ENCODE measurements at regions not wholly inside any gene's neighbourhood (a gene's known extent, or its start where the extent isn't known, plus 50 kb on each side); places are given as distances from the start of the nearest gene placed in this dataset.

DNA sequence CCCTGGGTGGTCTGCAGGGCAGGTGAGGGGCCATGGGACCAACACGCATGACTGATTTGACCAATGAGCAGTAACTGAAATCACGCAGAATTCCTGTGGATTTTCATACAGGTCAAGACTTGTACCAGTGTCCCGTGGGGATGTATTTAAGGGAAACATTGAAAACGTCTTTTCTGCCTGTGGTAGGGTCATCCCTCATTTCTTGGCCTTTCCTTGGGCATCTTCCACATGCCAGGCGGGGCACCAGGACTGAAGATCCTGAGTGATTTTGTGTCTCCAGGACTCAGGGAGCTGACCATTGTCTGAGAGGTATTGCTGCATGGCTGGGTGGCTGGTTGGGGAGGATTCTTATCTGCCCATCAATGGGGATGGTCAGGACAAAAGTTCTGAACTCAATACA, 289.0 kb downstream of the GLRX3 start:
- no peak for DNase-seq (ENCODE audit: low read depth in 4 of 4, low spot score in 2 of 4)

DNA sequence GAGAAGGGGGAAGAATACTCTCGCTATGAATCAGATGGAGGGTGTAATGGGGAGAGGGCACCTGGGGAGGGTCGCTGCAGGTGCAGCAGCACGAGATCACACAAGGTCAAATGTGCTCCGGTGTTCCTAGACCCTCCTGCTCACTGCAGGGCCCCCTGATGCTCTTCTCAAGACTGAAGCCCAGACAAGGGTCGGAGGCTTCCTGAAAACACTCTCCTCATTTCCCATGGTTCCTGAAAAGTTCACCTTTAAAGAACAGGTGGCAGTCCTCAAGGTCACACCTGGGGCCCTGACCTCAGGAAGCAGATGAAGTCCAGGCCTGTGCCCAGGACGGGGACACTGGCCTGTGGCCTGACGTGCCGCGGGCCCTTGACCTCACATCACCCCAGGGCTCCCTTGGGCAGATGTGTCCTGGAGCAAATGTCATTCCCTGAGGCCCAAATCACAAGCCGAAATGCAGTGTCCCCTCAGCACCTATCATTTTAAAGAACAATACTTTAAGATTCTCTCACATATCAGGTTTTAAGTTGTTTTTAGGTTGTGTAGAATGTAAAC, 289.8 kb downstream of the GLRX3 start:
- no peak for DNase-seq (ENCODE audit: low read depth in 4 of 4, low spot score in 2 of 4)

DNA sequence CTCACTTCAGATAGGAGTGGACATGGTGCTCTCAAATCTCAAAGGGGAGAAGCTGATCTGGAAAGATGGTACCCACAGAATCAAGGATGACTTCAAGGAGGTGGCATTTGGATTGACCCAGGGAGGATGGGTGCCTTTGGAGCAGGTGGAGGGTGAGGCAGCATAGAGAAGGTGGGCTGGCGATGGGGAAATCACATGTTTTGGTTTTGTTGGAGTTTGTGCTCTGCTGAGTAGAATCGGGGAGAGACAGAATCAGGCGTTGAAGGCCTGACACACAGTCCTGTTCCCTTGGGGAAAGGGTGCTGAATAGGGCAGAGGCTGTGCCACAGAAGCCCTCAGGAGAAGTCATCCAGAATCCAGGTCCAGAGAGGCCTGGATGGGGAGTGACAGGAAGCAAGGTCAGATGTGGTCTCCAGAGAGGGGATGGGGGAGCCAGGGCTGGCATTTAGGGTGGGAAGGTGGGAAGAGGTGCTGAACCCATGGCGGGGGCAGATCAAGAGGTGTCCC, 291.1 kb downstream of the GLRX3 start:
- no peak for DNase-seq (ENCODE audit: low read depth in 4 of 4, low spot score in 2 of 4)

DNA sequence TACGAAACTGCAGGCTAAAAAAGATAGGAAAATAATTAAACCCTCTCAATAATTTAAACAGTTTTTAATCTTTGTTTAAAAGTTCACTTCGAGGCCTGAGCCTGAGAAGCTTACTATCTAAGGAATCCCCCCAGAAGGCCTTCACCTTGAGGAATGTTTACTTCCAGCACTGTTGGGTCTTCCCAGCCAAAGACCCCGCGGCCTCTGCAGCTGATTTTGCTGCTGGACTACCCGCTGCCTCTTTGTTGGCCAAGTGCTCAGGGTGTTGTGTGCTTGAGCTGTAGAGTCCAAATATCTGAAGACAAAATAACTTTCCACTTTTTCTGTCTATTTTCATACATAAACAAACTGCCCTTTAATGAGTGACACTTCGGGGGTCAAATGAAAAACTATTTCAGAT, 292.7 kb downstream of the GLRX3 start:
- no peak for DNase-seq (ENCODE audit: low read depth in 4 of 4, low spot score in 2 of 4)

DNA sequence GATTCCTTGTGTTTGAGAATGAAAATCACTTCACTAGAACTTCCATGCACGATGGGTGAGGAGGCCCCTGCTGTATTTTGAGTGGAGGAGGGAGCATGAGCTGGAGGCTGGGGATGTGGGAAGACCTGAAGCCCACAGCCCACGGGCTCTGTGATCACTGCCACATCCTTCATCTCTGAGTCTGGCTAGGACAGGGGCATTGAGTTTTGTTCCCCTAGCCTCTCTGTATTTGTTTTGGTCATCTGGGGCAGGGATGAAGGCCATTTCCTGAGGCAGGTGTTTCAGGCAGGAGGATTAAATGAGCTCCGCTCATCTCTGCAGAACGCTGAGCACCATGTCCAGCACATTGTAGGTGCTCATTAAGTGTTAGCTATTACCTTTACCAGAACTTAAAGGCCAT, 293.6 kb downstream of the GLRX3 start:
- DNase-seq (ENCODE audit: low read depth in 4 of 4, low spot score in 2 of 4): no peak

DNA sequence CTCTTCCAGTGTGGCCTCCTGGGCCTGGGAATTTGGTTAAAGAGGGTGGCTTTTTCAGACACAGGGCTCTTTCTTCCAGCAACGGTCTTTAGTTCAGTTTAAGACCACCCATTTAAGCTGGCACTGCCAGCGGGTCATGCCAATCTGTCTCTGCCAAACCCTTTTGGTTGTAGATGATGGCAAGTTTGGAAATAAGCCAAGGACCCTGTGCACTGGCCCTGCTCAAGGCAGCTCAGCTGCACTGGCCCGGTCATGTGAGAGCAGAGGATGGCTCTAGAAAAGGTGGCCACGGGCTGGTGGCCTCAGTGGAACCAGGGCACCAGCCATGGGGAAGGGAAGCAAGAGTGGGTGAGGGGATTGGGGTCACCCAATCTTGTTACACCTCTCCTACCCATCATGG, 294.1 kb downstream of the GLRX3 start:
- DNase-seq (ENCODE audit: low read depth in 4 of 4, low spot score in 2 of 4): no peak

DNA sequence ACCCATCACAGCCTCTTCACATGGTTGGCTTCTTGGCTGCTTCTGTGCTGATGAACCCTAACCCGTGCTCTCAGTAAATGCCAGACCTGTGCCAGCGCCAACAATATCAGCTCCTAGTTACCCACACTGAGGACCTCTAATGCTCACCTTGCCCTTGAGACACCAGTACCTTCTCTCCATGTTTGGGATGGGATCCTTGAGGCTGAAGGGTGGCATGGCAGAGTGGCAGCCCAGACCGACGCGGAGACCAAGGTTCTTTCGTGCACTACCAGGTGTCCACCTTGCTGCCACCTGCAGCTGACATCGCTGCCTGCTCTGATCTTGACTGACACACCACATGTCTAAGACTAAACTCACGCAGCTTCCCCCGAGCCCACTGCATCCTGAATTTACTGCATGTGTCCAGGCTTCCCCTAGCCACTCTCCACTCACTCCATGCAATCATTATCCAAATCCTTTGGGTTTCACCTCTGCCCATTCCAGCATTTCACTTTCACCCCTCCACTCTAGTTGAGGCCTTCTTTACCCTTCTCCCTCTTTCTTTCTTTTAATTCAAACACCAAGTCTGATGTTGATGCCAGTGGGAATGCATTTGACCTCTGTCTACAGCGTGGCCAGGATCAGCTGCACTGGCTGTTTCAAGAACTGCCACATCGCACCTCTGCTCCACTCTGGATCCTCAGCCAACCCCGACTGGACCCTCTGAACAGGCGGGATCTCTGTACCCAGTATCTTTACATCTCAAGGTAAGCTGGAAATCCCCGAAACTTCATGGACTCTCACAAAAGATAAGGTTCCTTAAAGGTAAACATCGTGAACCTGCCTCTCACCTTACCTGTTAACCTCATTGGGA, 294.9 kb downstream of the GLRX3 start:
- DNase-seq (ENCODE audit: low read depth in 4 of 4, low spot score in 2 of 4): no peak

DNA sequence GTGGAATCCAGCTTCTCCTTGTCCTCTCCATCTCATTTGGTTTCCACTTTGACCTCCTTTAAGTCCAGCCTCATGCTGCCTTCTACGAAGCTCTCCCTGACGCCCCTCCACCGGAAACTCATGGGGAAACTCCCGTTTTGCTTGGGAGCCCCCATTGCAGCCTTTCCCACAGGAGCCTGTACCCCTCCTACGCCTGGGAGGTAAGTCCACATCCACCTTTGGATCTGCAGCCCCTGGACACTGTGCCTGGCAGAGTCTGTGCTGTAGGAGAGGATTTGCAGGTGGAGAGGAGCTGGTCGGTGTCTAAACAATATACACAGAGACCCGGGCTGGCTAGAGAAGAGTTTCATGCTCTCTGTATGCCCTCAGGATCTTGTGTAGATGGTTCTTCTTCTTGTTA, 296.1 kb downstream of the GLRX3 start:
- DNase-seq (ENCODE audit: low read depth in 4 of 4, low spot score in 2 of 4): no peak

DNA sequence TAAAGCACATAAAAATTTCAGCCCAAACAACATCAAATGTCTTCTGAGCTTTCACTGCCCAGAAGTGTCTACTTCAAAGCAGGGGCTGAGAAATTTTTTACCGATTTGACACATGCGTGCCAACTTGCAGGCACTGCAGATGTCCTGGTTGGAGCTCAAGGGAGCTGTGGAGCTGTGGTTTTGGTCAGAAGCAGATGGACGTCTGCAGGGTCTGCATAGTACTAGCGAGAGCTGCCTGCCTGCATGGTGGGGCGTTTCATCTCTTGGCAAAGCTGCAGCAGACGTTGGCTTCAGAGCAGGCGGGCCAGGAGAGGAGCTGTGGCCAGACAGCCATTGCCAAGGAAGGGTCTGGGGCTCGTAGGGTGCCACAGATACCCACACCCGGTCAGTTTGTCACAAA, 296.7 kb downstream of the GLRX3 start:
- no peak for DNase-seq (ENCODE audit: low read depth in 4 of 4, low spot score in 2 of 4)

DNA sequence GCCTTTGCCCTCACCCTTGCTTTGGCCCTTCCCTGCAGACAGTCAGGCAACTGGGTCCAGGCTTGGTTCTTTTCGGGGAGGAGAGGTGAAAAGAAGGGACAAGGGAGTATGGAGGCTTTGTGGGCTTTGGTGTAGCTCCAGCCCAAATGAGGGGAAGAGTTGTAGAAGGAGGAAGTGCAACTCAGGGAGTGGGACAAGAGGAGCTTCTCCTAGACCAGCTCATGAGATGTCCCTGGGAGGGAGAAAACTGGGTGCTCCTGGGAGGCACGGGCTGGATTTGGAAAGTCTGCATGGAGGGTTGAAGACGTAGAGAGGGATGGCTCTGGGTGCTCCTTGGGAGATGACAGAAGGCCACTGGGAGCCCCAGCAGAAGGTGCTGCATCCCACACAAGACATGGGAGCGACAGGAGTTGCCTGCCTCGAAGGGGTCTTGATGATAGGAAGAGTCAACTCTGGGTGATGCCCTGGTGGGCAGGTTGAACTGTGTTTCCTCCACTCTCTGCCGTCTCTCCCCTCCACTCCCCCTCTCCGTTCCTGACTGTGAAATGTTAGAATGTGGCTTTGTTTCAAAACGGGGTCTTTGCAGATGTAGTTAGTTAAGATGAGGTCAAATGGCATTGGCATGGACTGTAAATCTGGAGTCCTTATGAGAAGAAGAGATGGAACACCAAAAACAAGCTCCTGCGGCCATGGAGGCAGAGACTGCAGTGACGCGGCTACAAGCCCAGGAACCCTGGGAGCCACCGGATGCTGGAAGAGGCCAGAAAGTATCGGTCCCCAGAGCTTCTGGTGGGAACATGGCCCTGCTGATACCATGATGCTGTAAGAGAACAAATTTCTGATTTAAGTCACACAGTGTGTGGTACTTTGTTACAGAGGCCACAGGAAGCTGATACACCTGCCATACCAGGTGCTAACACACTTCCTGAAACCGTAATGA, 298.5 kb downstream of the GLRX3 start:
- DNase-seq (ENCODE audit: low read depth in 4 of 4, low spot score in 2 of 4): no peak

DNA sequence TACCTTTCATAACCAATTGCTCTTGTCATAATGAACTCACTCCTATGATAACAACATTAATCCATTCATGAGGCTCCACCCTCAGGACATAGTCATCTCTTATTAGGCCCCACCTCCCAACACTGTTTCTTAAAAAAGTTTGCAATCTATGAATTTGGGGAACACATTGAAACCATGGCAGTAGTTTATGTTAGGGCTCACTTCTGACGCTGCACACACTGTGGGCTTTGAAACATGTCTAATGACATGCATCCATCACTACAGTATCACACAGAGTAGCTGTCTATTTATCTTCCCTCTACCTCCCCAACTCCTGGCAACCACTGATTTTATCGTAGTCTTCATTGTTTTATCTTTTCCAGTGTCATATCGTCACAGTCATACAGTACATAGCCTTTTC, 299.8 kb downstream of the GLRX3 start:
- no peak for DNase-seq (ENCODE audit: low read depth in 4 of 4, low spot score in 2 of 4)

DNA sequence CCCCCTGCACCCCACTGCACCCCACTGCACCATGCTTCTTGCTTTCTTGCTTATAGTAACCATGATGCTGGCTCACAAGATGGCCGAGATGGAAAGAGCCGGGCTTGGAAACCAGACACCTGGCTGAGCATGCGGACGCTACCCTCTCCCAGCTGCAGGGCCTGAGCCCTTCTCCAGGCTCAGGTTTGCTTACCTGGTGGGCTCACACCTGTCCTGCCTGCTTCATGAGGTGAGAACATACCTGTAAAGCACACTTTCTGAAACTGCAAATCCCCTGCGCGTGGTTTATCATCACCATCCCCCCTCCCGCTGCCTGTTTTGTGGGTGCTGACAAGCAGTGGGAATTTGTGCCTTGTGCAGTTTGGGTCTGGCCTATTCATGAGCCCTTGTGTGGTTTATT, 302.7 kb downstream of the GLRX3 start:
- DNase-seq (ENCODE audit: low read depth in 4 of 4, low spot score in 2 of 4): no peak

DNA sequence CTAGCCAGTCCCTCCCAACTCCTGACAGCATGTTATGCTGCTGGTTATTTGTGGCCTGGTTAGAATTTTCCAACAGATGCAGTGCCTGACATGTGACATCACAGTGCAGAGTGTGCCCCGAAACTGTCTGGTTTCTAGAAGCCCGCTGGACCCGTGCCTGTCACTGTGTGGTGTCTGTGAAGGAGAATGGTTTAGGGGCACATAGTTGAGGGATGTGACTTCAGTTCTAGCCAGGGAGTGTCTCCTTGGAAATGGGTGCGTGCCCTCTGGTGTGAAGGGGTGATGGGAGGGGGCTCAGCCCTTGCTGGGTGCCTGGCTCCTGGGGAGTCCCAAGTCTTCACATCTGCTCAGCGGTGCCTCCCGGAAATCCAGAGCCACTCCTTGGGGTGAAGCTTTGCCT, 303.6 kb downstream of the GLRX3 start:
- no peak for DNase-seq (ENCODE audit: low read depth in 4 of 4, low spot score in 2 of 4)

DNA sequence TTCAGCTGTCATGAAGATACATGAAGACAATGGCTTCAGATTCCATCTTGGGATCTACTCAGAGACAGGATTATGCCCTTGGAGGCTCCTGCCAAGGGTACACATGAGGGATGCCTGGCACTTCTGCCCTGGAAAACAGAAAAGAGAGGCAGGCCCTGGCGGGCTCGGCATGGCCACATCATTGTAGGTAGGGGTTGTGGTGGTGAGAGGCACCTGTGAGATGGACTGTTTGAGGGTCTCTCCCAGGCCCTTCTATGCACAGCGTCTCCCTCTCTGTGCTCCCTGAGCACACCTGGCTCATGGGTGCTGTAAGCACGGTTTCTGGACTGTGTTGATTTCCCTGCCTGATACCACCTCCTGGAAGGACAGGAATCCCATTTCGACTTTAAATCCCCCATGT, 304.3 kb downstream of the GLRX3 start:
- no peak for DNase-seq (ENCODE audit: low read depth in 4 of 4, low spot score in 2 of 4)

DNA sequence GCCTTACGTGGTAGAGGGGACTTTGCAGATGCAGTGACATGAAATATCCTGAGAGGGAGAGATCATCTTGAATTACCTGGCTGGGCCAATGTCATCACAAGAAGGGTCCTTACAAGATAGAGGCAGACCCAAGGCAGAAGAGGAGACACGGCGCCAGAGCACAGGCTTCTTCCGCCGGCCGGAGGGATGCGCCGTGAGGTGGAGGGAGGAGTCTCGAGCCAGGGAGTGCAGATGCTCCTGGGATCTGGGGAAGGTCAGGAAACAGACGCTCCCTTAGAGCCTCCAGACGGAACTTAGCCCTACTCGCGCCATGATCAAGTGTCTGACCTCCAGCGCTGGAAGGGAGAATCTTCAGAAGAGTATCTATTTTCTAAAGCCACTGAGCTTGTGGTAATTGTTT, 304.8 kb downstream of the GLRX3 start:
- no peak for DNase-seq (ENCODE audit: low read depth in 4 of 4, low spot score in 2 of 4)

DNA sequence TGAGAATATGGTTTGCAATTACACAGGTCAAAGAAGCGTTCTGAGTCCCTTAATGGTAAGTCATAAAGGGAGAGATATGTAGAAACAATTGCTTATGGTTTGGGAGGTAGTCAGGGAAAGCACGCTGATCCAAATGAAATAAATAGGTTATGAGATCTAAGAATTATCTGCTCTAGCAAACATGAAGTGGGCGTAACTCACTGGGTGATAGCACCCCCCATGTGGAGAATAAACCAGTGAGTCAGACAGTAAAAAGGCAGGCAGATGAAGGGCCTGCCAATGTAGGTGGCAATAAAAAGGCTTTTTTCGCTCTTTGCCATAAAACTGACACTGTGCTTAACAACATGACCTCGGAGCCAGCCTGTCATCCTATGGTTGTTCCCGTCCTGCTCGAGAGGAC, 306.9 kb downstream of the GLRX3 start:
- DNase-seq (ENCODE audit: low read depth in 4 of 4, low spot score in 2 of 4): no peak

DNA sequence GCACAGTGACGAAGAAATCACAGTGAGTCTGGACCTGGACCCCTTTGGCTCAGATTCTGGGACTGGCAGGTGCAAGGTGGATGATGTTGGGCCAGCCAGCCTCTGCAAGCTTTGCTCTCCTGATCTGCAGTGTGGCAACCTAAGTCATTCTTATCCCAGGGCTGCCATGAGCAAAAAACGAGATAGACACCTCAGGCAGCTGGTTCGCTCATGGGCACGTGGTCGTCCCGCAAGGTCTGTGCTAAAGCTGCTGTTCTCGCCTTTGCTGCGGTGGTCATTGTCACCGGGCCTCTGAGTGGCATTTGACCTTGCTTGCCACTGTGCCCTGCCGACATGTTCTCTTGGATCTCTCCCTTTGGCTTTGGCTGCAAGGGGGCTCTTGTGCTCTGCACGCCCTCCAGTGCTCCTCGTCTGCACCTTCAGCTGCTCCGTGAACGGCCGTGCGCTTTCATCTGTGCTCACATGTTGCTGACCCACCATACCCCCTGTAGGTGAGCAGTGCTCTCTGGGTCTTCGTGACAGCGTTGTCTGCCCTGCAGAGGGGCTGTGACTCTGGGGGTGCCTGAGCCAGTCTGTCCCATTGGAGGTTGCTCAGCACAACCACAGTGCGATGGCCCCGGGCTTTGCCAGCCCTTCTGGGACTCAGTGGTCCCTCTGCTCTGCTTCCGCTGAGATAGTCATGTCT, 317.0 kb downstream of the GLRX3 start:
- no peak for DNase-seq (ENCODE audit: low read depth in 4 of 4, low spot score in 2 of 4)

DNA sequence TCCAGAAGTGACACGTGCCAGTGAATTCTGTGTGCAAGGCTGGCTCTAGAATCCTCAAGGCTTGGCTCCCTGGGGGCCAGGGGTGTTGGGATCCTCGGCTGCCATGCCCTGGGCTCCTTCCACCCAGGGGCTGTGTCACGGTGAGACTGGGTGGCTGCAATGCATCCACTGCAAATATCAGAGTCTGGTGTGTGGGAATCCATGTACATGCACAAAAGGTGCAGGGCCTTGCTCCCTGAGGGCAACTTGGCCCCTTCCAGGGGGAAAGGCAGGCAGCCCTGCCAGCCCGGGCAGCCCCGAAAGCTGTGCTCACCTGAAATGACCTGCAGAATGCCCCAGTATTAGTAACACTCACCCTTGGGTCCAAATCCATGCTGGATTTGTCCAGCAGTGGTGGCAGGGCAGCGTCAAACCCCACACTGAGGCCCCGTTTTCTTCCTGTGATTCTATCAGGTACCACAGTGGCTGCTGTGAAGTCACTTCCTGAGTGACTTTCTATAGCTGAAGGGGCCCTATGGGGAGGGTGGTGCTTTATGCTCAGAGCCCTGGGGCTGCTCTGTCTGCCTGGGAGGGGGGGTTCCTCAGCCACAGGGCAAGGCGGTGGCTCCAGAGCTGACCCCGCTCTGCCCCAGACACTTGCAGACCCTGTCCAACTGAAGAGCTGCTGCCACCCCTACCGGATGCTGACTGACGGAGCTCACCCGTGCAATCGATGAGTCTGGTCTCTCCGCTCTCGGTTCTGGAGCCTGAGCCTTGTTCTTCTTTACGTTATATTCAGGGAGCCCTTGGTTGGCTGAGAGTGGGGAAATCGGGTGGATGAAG, 317.7 kb downstream of the GLRX3 start:
- no peak for DNase-seq (ENCODE audit: low read depth in 4 of 4, low spot score in 2 of 4)

DNA sequence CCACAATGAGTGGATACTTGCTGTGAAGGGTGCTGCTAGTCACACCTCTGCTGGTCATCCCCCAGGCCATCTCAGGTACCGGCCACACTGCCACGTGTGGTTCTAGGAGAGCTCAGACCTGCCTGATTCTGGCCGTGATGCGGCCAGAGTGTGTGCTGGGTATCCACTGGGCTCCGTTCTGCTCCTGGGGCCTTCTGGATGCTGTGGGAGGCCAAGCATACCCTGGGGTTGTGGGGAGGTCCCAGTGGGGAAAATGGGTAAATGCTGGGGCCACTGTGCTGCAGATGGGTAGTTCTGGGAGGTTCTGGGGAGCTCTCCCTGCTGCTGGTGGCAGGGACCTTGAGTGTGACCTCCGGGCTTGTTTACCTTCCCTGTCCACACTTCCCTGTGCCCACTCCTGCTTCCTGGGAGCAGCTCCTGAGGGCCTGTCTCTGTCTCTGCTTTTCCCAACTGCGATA, 318.4 kb downstream of the GLRX3 start:
- no peak for DNase-seq (ENCODE audit: low read depth in 4 of 4, low spot score in 2 of 4)

Measured in left renal cortex interstitium (tissue), 4 donors.